IPS-18a (cell line): ENCODE measurements at regions not wholly inside any gene's neighbourhood (a gene's known extent, or its start where the extent isn't known, plus 50 kb on each side); places are given as distances from the start of the nearest gene placed in this dataset.
"Not testable (repeated sequence)": the region's sequence is repeated elsewhere in the genome, so short reads cannot be mapped to it uniquely, and the experiment has no call there.

Experiments used
- H3K27ac ChIP-seq: one replicate; pipeline ENCODE4 v1.5.1; 2013; ENCODE audit warnings: low read length
- H3K27me3 ChIP-seq: one replicate; pipeline ENCODE4 v1.6.1; 2013; ENCODE audit warnings: mild to moderate bottlenecking, low read length; ENCODE audit not compliant: control insufficient read depth, insufficient read depth
- H3K36me3 ChIP-seq: one replicate; pipeline ENCODE4 v1.6.1; 2013; ENCODE audit warnings: low read depth, low read length; ENCODE audit not compliant: control insufficient read depth
- H3K4me1 ChIP-seq: one replicate; pipeline ENCODE4 v1.6.1; 2013; ENCODE audit warnings: low read depth, low read length; ENCODE audit not compliant: control insufficient read depth
- H3K4me3 ChIP-seq: one replicate; pipeline ENCODE4 v1.5.1; 2013; ENCODE audit warnings: low read length
- H3K9ac ChIP-seq: one replicate; pipeline ENCODE4 v1.6.1; 2013; ENCODE audit warnings: mild to moderate bottlenecking, low read length, moderate library complexity
- H3K9me3 ChIP-seq: one replicate; pipeline ENCODE4 v1.6.1; 2013; ENCODE audit warnings: low read depth, low read length; ENCODE audit not compliant: control insufficient read depth

- no peaks in the 10 kb centered on the region for H3K27me3 ChIP-seq
- peak overlapping the region; percentile 85 for H3K27ac ChIP-seq
- peak overlapping the region; percentile 36 for H3K9ac ChIP-seq
- no peak overlapping the region for H3K4me3 ChIP-seq
- H3K36me3 ChIP-seq = no peaks in the 10 kb centered on the region
- peaks cover 13% of the 10 kb centered on the region for H3K9me3 ChIP-seq
- peaks cover 35% of the 10 kb centered on the region for H3K4me1 ChIP-seq
Measured at GRCh38 chr4:132493476-132493875, 655.6 kb upstream of the PCDH10 start.

DNA sequence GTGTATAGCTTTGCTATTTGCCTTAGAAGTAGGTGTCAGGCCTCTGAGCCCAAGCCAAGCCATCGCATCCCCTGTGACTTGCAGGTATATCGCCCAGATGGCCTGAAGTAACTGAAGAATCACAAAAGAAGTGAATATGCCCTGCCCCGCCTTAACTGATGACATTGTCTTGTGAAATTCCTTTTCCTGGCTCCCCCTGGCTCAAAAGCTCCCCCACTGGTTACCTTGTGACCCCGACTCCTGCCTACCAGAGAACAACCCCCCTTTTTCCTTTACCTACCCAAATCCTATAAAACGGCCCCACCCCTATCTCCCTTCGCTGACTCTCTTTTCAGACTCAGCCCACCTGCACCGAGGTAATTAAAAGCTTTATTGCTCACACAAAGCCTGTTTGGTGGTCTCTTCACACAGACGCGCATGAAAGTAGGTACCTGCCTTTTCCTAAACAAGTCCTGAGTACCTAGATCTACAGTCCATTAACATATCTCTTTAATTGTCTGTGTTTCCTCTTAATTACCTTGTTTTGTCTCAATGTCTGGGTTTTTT lies 653.8 kb upstream of the PCDH10 start:
- not testable (repeated sequence) for H3K9me3 ChIP-seq, H3K27me3 ChIP-seq, H3K36me3 ChIP-seq
- H3K27ac ChIP-seq = peak overlapping the region; percentile 85
- H3K4me3 ChIP-seq = peak overlapping the region; percentile 33
- H3K9ac ChIP-seq = peak overlapping the region; percentile 58
- peaks cover 35% of the 10 kb centered on the region for H3K4me1 ChIP-seq

DNA sequence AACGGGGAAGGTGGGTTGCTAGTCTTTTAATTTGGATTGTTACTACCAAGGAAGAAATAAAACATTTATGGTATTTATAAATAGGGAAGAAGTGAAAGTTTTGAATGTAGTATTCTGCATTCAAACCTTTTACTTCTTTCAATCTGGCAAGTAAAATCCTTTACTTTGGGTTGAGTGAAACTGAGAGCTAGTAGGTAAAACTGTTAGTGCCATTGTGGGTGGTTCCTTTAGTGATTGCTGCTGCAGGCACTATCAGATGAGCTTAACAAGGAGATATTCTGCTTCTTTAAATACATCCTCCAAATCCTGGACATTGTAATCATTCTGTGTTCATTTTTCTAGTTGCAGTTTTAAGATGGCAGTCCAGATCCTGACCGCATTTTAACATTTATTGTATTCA lies 650.9 kb upstream of the PCDH10 start:
- Histone ChIP-seq H3K4me1 (peaks cover 26% of the 10 kb centered on the region), H3K4me3 (no peak overlapping the region), H3K27me3 (no peaks in the 10 kb centered on the region), H3K9me3 (no peaks in the 10 kb centered on the region), H3K9ac (no peak overlapping the region), H3K36me3 (no peaks in the 10 kb centered on the region), H3K27ac (no peak overlapping the region)

GRCh38 chr4:132502096-132502552 lies 647.0 kb upstream of the PCDH10 start:
- Histone ChIP-seq H3K4me3 (no peak overlapping the region), H3K4me1 (no peaks in the 10 kb centered on the region), H3K36me3 (no peaks in the 10 kb centered on the region), H3K27me3 (no peaks in the 10 kb centered on the region), H3K9ac (no peak overlapping the region), H3K27ac (no peak overlapping the region), H3K9me3 (no peaks in the 10 kb centered on the region)

- Histone ChIP-seq H3K4me3 (no peak overlapping the region), H3K9ac (no peak overlapping the region), H3K4me1 (no peaks in the 10 kb centered on the region), H3K27me3 (no peaks in the 10 kb centered on the region), H3K27ac (no peak overlapping the region), H3K9me3 (no peaks in the 10 kb centered on the region), H3K36me3 (no peaks in the 10 kb centered on the region)
Measured at GRCh38 chr4:132504438-132504837, 644.7 kb upstream of the PCDH10 start.

DNA sequence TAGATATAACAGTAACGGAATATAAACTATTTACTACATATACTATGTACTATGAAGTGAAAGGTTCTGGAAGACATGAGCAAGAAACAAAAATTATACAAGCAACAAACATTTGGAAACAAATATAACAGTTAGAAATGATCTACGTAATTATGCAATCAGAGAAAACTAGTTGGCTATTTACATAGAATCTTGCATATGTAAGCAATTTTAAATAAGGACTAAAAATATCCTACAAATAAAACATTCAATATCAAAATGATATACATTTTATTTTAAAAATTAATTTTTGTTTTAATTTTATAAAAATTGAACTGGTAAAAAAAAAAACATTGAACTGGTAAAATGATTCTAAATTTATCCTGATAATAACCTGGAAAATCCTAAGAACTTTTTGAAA lies 642.5 kb upstream of the PCDH10 start:
- H3K4me1 ChIP-seq = peaks cover 9% of the 10 kb centered on the region
- no peak overlapping the region for H3K27ac ChIP-seq
- no peaks in the 10 kb centered on the region for H3K27me3 ChIP-seq
- no peak overlapping the region for H3K4me3 ChIP-seq
- H3K9ac ChIP-seq = no peak overlapping the region
- no peaks in the 10 kb centered on the region for H3K36me3 ChIP-seq
- H3K9me3 ChIP-seq = no peaks in the 10 kb centered on the region

DNA sequence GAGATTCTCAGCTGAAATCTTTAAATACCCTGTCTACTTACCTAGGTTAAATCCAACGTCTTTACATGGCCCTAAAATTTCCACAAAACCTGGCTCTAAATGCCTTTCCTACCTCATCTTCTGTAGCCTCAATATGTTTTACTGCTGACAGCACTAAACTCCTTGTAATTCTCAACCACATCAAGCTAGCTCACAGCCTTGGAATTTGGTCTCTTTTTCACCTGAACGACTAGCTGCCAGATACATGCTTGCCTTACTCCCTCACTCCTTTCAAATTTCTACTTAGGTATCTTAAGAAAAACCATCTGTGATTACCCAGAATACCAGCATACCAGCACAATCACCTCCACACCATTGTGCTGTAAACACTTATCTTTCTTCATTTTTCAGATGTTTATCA lies 635.6 kb upstream of the PCDH10 start:
- Histone ChIP-seq H3K27ac (no peak overlapping the region), H3K4me3 (no peak overlapping the region), H3K9me3 (no peaks in the 10 kb centered on the region), H3K9ac (no peak overlapping the region), H3K27me3 (no peaks in the 10 kb centered on the region), H3K36me3 (no peaks in the 10 kb centered on the region), H3K4me1 (peaks cover 14% of the 10 kb centered on the region)

DNA sequence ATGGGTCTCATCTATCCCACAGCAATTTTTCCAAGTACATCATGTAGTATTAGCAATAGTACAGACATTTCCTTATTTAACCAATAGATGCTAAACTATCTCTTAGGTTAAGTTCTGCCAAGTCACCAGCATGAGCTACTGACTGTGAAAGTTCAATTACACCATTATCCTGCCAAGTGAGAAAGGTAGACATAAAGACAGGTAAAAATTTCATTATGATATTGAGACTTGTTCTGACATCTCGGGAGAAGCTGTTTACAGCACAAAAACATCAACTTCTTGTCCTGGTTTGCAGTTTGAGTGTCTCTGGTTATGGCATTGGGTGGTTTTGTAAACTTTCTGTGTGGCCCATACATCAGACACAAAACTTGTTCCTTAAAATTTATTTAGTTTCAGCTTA lies 622.4 kb upstream of the PCDH10 start:
- H3K4me1 ChIP-seq = peaks cover 5% of the 10 kb centered on the region
- H3K9me3 ChIP-seq = no peaks in the 10 kb centered on the region
- H3K36me3 ChIP-seq = no peaks in the 10 kb centered on the region
- no peak overlapping the region for H3K9ac ChIP-seq
- H3K4me3 ChIP-seq = no peak overlapping the region
- no peaks in the 10 kb centered on the region for H3K27me3 ChIP-seq
- H3K27ac ChIP-seq = no peak overlapping the region

- H3K9me3 ChIP-seq = no peaks in the 10 kb centered on the region
- no peaks in the 10 kb centered on the region for H3K36me3 ChIP-seq
- H3K27me3 ChIP-seq = no peaks in the 10 kb centered on the region
- peaks cover 5% of the 10 kb centered on the region for H3K4me1 ChIP-seq
- H3K9ac ChIP-seq = no peak overlapping the region
- no peak overlapping the region for H3K27ac ChIP-seq
- H3K4me3 ChIP-seq = no peak overlapping the region
Measured at GRCh38 chr4:132527817-132528216, 621.3 kb upstream of the PCDH10 start.

DNA sequence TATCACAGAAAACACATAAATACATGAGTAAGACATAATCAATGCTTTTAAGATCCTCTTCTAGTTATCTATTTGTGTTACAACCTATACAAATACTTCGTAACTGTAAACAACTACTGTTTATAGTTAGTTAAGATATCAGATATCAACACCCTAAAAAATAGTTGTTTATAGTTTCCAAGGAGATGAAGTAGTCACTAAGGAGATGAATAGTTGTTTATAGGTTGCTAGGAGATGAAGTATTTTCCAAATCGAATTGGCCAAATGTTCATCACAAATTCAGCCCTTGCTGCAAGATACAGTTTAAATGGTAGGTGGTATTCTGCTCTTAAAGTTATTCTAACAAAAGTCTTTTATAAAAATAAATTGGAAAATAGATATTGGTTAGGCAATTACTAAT lies 618.2 kb upstream of the PCDH10 start:
- H3K9ac ChIP-seq = no peak overlapping the region
- H3K36me3 ChIP-seq = no peaks in the 10 kb centered on the region
- no peak overlapping the region for H3K4me3 ChIP-seq
- H3K9me3 ChIP-seq = no peaks in the 10 kb centered on the region
- no peaks in the 10 kb centered on the region for H3K27me3 ChIP-seq
- peaks cover 5% of the 10 kb centered on the region for H3K4me1 ChIP-seq
- H3K27ac ChIP-seq = no peak overlapping the region

- H3K4me3 ChIP-seq = no peak overlapping the region
- no peaks in the 10 kb centered on the region for H3K36me3 ChIP-seq
- H3K9me3 ChIP-seq = peaks cover 11% of the 10 kb centered on the region
- H3K4me1 ChIP-seq = no peaks in the 10 kb centered on the region
- no peak overlapping the region for H3K9ac ChIP-seq
- H3K27me3 ChIP-seq = no peaks in the 10 kb centered on the region
- no peak overlapping the region for H3K27ac ChIP-seq
Measured at GRCh38 chr4:132540268-132540667, 608.8 kb upstream of the PCDH10 start.

DNA sequence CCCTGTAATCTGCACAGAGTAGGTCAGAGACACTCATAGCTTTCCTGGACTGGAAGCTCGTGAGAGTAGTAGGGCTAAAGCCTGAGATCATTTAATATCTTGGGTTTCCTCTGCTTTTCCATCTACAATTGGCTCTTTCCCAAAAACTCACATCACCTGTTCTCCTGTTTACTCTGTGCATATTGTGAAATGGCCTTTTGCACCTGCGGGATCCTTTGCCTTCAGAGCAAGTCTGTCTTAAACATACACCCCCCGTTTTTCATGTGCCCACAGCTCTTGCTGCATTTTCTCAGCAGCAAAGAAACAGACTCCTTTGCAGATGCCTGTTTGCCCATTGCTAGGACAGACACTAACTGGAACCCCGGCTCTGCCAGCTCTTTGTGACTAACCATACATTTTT lies 608.3 kb upstream of the PCDH10 start:
- no peak overlapping the region for H3K9ac ChIP-seq
- H3K27ac ChIP-seq = no peak overlapping the region

More for the DNA sequence above, 608.3 kb upstream of the PCDH10 start:
- H3K36me3 ChIP-seq = no peaks in the 10 kb centered on the region
- H3K4me3 ChIP-seq = no peak overlapping the region
- peaks cover 11% of the 10 kb centered on the region for H3K9me3 ChIP-seq
- H3K27me3 ChIP-seq = no peaks in the 10 kb centered on the region
- no peaks in the 10 kb centered on the region for H3K4me1 ChIP-seq
